ENCODE measurements at regions not wholly inside any gene's neighbourhood (a gene's known extent, or its start where the extent isn't known, plus 50 kb on each side); places are given as distances from the start of the nearest gene placed in this dataset.

DNA sequence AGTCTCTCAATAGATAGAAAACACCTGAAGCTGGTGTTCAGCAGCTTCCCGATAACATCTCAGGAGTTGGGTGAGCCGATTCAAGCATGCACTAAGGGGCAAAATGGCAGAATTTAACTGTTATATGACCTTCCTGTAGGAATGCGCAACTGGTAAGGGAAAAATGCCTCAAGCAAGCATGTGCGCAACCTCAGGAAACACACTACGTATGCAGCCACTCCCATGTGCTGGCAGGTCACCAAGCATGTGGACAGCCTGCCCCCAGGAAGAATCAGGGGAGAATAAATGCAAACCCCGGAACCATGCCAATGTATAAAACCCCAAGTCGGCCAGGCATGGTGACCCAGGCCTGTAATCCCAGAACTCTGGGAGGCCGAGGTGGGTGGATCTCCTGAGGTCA is 645.6 kb downstream of the NYAP2 start:
- DNase-seq (ENCODE audit: insufficient read length, low spot score) (no peak), FAIRE-seq (no peak)
- TF ChIP-seq POU2F2 (IDR thresholded peaks at IDR 0.05; ENCODE audit: low read depth, low read length) (no peak), TAF1 (IDR thresholded peaks at IDR 0.05; ENCODE audit: low read depth, low read length) (no peak)

DNA sequence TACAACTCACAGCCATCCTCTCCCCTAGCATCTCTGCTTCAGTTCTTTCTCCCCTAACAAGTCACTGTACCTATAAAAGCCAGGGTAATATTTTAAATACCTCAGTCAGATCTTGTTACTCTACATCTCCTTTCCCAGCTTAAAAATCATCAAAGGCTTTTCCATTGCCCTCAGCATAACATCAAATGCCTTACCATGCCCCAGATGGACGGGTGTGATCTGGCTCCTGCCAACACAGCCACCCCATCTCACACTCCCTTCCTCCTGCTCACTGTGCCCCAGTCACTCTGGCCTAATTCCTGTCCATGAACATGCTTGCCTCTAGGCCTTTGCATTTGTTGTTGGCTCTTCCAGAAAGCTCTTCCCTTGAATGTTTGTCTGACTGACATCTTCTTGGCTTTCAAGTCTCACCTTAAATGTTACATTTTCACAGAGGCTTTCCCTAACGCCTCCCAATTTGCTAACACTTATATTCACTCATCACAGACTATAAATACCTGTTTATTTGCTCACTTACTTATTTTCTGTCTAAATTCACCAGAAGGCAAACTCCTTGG is 640.9 kb downstream of the NYAP2 start:
- DNase-seq (ENCODE audit: insufficient read length, low spot score) (no peak), FAIRE-seq (no peak)
- TF ChIP-seq POLR2AphosphoS5 (IDR thresholded peaks at IDR 0.05; ENCODE audit: low read depth, low read length) (no peak), POU2F2 (IDR thresholded peaks at IDR 0.05; ENCODE audit: low read depth, low read length) (no peak), PAX5 (IDR thresholded peaks at IDR 0.05; ENCODE audit: insufficient read depth, low read length, severe bottlenecking) (no peak), SPI1 (IDR thresholded peaks at IDR 0.05; ENCODE audit: low read depth, low read length) (no peak), POLR2A (IDR thresholded peaks at IDR 0.05; ENCODE audit: low read depth, low read length) (no peak), TAF1 (IDR thresholded peaks at IDR 0.05; ENCODE audit: low read depth, low read length) (no peak)

GRCh38 chr2:226037526-226037925 is 638.0 kb downstream of the NYAP2 start:
- FAIRE-seq: no peak
- TF ChIP-seq POU2F2 (IDR thresholded peaks at IDR 0.05; ENCODE audit: low read depth, low read length) (no peak), TAF1 (IDR thresholded peaks at IDR 0.05; ENCODE audit: low read depth, low read length) (no peak), SPI1 (IDR thresholded peaks at IDR 0.05; ENCODE audit: low read depth, low read length) (no peak), POLR2AphosphoS5 (IDR thresholded peaks at IDR 0.05; ENCODE audit: low read depth, low read length) (no peak), POLR2A (IDR thresholded peaks at IDR 0.05; ENCODE audit: low read depth, low read length) (no peak), PAX5 (IDR thresholded peaks at IDR 0.05; ENCODE audit: insufficient read depth, low read length, severe bottlenecking) (no peak)

DNA sequence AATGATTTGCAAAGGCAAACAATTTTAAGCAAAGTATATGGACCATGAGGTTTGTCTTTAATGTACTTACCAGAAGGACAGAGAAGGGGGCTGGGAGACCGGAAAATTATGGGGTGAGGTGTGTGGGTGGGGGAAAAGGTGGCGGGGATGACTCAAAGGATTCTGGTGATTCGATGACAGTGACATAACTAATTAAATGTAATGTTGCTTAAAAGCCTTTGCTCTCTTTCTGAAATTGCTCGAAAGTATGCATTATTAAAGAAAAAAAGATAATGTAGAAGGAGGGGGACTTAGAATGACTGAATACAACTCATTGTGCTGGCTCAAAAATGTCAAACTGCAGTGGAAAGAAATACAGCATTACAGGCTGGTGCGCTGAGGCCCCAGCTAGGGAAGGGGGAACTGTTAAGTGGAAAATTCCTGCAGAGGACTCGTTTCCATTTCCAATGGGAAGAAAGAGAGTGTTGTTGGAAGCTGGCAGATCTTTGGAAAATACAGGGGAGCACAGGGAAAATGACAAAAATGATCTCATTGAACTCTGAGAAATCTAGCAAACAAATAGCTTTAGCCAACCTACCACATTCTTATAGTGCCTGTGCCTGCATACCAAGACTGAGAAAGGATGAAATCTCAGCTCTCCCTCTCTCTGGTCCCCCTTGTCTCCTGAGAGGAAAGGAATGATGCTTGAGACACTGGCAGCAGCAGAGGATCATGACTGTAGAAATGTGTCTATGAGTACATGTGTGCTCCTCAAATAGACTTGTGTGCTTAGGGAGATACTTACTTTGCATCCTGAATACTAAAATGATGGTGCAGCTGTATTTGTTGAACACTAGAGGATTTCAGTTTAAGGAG is 632.4 kb downstream of the NYAP2 start:
- DNase-seq (ENCODE audit: insufficient read length, low spot score) (no peak), FAIRE-seq (no peak)
- no peak for TF ChIP-seq SPI1 (IDR thresholded peaks at IDR 0.05; ENCODE audit: low read depth, low read length)
- TF ChIP-seq POLR2AphosphoS5 (IDR thresholded peaks at IDR 0.05; ENCODE audit: low read depth, low read length): no peak
- no peak for TF ChIP-seq PAX5 (IDR thresholded peaks at IDR 0.05; ENCODE audit: insufficient read depth, low read length, severe bottlenecking)
- TF ChIP-seq POU2F2 (IDR thresholded peaks at IDR 0.05; ENCODE audit: low read depth, low read length): no peak
- TF ChIP-seq TAF1 (IDR thresholded peaks at IDR 0.05; ENCODE audit: low read depth, low read length): no peak
- TF ChIP-seq POLR2A (IDR thresholded peaks at IDR 0.05; ENCODE audit: low read depth, low read length): no peak

More at GRCh38 chr2:226037526-226037925, 638.0 kb downstream of the NYAP2 start:
- no peak for DNase-seq (ENCODE audit: insufficient read length, low spot score)

DNA sequence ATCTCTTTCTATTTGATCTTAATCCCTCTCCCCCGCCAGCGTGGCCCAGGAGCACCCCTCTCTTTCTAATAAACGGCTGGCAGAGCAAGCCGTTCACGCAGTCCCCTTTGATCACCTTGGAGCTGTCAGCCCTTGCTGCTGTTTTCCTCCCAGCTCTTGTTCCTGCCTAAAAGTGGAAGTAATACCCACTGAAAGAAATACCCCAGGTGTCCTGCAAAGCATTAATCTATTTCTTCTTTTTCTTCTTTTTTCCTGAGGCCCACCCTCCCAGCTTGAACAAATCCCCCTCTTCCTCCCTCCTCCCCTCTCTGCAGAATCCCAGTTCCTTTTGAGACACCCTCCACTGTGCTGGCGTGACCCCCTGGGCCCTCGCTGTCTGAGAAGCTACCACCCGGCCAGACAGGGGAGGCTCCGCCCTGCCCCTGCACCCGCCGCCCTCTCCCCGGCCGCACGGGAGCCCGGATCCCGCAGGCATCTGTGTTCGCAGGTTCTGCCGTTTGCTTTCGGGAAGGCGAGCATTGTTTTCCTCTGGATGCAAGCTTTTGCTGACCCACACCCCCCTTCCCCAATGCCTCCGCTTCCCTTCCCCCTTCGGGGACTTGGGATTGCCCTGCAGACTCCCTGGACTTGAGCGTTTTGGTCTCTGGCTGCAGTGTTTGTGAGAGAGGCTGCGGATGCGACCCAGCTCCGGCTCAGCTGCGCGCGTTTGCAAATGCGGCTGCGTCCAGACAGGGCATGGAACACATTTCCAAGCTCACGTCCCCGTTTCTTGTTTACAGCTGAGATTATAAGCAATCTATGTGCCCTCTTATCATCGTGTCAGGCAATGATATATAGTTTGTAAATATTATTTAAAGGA is 631.5 kb downstream of the NYAP2 start:
- FAIRE-seq (no peak), DNase-seq (ENCODE audit: insufficient read length, low spot score) (no peak)

GRCh38 chr2:226030369-226030768 is 630.9 kb downstream of the NYAP2 start:
- FAIRE-seq: no peak
- no peak for TF ChIP-seq TAF1 (IDR thresholded peaks at IDR 0.05; ENCODE audit: low read depth, low read length)
- no peak for TF ChIP-seq POLR2AphosphoS5 (IDR thresholded peaks at IDR 0.05; ENCODE audit: low read depth, low read length)
- TF ChIP-seq SPI1 (IDR thresholded peaks at IDR 0.05; ENCODE audit: low read depth, low read length): no peak
- no peak for TF ChIP-seq PAX5 (IDR thresholded peaks at IDR 0.05; ENCODE audit: insufficient read depth, low read length, severe bottlenecking)
- no peak for TF ChIP-seq POLR2A (IDR thresholded peaks at IDR 0.05; ENCODE audit: low read depth, low read length)
- no peak for TF ChIP-seq POU2F2 (IDR thresholded peaks at IDR 0.05; ENCODE audit: low read depth, low read length)
- DNase-seq (ENCODE audit: insufficient read length, low spot score): no peak

More for the DNA sequence above, 631.5 kb downstream of the NYAP2 start:
- TF ChIP-seq POU2F2 (IDR thresholded peaks at IDR 0.05; ENCODE audit: low read depth, low read length): no peak
- TF ChIP-seq POLR2A (IDR thresholded peaks at IDR 0.05; ENCODE audit: low read depth, low read length): no peak
- no peak for TF ChIP-seq SPI1 (IDR thresholded peaks at IDR 0.05; ENCODE audit: low read depth, low read length)
- no peak for TF ChIP-seq POLR2AphosphoS5 (IDR thresholded peaks at IDR 0.05; ENCODE audit: low read depth, low read length)
- TF ChIP-seq PAX5 (IDR thresholded peaks at IDR 0.05; ENCODE audit: insufficient read depth, low read length, severe bottlenecking): no peak
- TF ChIP-seq TAF1 (IDR thresholded peaks at IDR 0.05; ENCODE audit: low read depth, low read length): no peak

GRCh38 chr2:226023946-226024345 is 624.4 kb downstream of the NYAP2 start:
- no peak for TF ChIP-seq TAF1 (IDR thresholded peaks at IDR 0.05; ENCODE audit: low read depth, low read length)
- no peak for TF ChIP-seq POLR2AphosphoS5 (IDR thresholded peaks at IDR 0.05; ENCODE audit: low read depth, low read length)
- TF ChIP-seq POLR2A (IDR thresholded peaks at IDR 0.05; ENCODE audit: low read depth, low read length): no peak
- no peak for TF ChIP-seq POU2F2 (IDR thresholded peaks at IDR 0.05; ENCODE audit: low read depth, low read length)
- TF ChIP-seq PAX5 (IDR thresholded peaks at IDR 0.05; ENCODE audit: insufficient read depth, low read length, severe bottlenecking): no peak
- TF ChIP-seq SPI1 (IDR thresholded peaks at IDR 0.05; ENCODE audit: low read depth, low read length): no peak
- FAIRE-seq: no peak
- no peak for DNase-seq (ENCODE audit: insufficient read length, low spot score)

DNA sequence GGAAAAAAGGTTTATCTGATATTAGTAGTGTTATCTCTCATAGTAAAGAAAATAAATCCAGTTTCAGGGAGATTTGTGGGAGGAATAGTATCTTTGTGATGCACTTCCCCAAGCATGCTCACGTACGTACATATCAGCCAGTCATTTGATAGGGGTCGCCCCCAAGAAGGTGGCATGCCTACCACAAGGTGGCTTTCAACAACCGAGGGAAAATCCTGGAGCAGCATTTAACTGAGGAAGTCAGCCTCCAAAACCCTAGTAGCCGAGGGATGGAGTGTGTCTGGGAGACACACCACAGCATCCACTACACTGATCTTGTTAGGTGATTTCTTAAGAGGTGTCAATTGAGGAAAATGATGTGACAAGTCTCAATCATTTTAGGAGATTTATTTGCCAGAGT is 623.9 kb downstream of the NYAP2 start:
- FAIRE-seq (no peak), DNase-seq (ENCODE audit: insufficient read length, low spot score) (no peak)
- no peak for TF ChIP-seq POLR2A (IDR thresholded peaks at IDR 0.05; ENCODE audit: low read depth, low read length)
- no peak for TF ChIP-seq POU2F2 (IDR thresholded peaks at IDR 0.05; ENCODE audit: low read depth, low read length)
- TF ChIP-seq POLR2AphosphoS5 (IDR thresholded peaks at IDR 0.05; ENCODE audit: low read depth, low read length): no peak
- TF ChIP-seq SPI1 (IDR thresholded peaks at IDR 0.05; ENCODE audit: low read depth, low read length): no peak
- no peak for TF ChIP-seq PAX5 (IDR thresholded peaks at IDR 0.05; ENCODE audit: insufficient read depth, low read length, severe bottlenecking)
- TF ChIP-seq TAF1 (IDR thresholded peaks at IDR 0.05; ENCODE audit: low read depth, low read length): no peak

- FAIRE-seq (no peak), DNase-seq (ENCODE audit: insufficient read length, low spot score) (no peak)
- TF ChIP-seq PAX5 (IDR thresholded peaks at IDR 0.05; ENCODE audit: insufficient read depth, low read length, severe bottlenecking): no peak
- TF ChIP-seq POU2F2 (IDR thresholded peaks at IDR 0.05; ENCODE audit: low read depth, low read length): no peak
Measured at GRCh38 chr2:226020956-226021355, 621.4 kb downstream of the NYAP2 start.
